Endothelial cell of umbilical vein (primary cell): ENCODE measurements at regions not wholly inside any gene's neighbourhood (a gene's known extent, or its start where the extent isn't known, plus 50 kb on each side); places are given as distances from the start of the nearest gene placed in this dataset.

Source experiments
- BruUV-seq: library from RNA; stranded (reverse); fragments of 400-500 nt; replicated peaks from 2 replicates; lab custom pipeline; 2021; lab: Mats Ljungman, UMichigan
- CTCF ChIA-PET: fragments of 300-600, 350-600 bp; sonication (Branson Sonifier 250); formaldehyde crosslinking; loops from one replicate; lab custom pipeline; 2021; ENCODE audit warnings: antibody characterized with exemption, inconsistent platforms; lab: Charles Lee
- POLR2A ChIA-PET: fragments of 300-600, 350-600 bp; sonication (Branson Sonifier 250); formaldehyde crosslinking; loops from one replicate; lab custom pipeline; 2021; ENCODE audit warnings: antibody characterized with exemption, inconsistent platforms; lab: Charles Lee
- DNase-seq: peaks from one replicate; pipeline ENCODE4 v3.0.0-alpha.2; 2011; ENCODE audit warnings: low read depth, low spot score
- FAIRE-seq: peaks from 2 replicates; lab custom pipeline; 2011; peaks lifted over from hg19 to GRCh38; lab: Jason Lieb, UNC
- H2AFZ ChIP-seq: 2 replicates; pipeline ENCODE4 v1.6.0; 2012; ENCODE audit warnings: low read depth, low read length, control low read depth, inconsistent platforms
- H3K27ac ChIP-seq: 2 replicates; pipeline ENCODE4 v1.5.1; 2011; ENCODE audit warnings: low read depth, mild to moderate bottlenecking, control low read depth, low read length, moderate library complexity; ENCODE audit not compliant: insufficient read depth
- H3K27me3 ChIP-seq, 2 experiments: 2 replicates each; pipeline versions ENCODE4 v1.6.0 to v1.6.1; 2011; ENCODE audit warnings: low read length in 2 of 2, mixed read lengths in 1 of 2; ENCODE audit not compliant: control insufficient read depth in 2 of 2, insufficient read depth in 2 of 2
- H3K36me3 ChIP-seq, 2 experiments: 2 replicates in 1 of 2; 3 replicates in 1 of 2; pipeline ENCODE4 v1.5.1; 2011; ENCODE audit warnings: low read length in 2 of 2, mild to moderate bottlenecking in 1 of 2, moderate library complexity in 1 of 2; ENCODE audit not compliant: control insufficient read depth in 2 of 2, insufficient read depth in 2 of 2; ENCODE audit errors: extremely low read depth in 1 of 2
- H3K4me1 ChIP-seq: 3 replicates; pipeline ENCODE4 v1.5.1; 2011; ENCODE audit warnings: mild to moderate bottlenecking, low read length; ENCODE audit not compliant: control insufficient read depth, insufficient read depth; ENCODE audit errors: extremely low read depth
- H3K4me2 ChIP-seq: 2 replicates; pipeline ENCODE4 v1.6.1; 2011; ENCODE audit warnings: low read length, control low read depth, mixed read lengths; ENCODE audit not compliant: insufficient read depth
- H3K4me3 ChIP-seq, 3 experiments: fragments of 200-600 bp in 1 of 3; sonication (generic), shearing (Covaris generic) in 1 of 3; replicated peaks in 1 of 3; 2 replicates each; pipeline ENCODE4 v1.5.1; 2011 to 2016; ENCODE audit warnings: control low read depth in 3 of 3, low read length in 3 of 3, mild to moderate bottlenecking in 2 of 3, inconsistent platforms in 1 of 3, low read depth in 1 of 3, moderate library complexity in 1 of 3; ENCODE audit not compliant: insufficient read depth in 1 of 3
- H3K79me2 ChIP-seq: 2 replicates; pipeline ENCODE4 v1.6.0; 2012; ENCODE audit warnings: low read length, inconsistent platforms; ENCODE audit not compliant: control insufficient read depth, insufficient read depth
- H3K9ac ChIP-seq: replicated peaks from 2 replicates; pipeline ENCODE3; 2011; ENCODE audit warnings: low read length, control low read depth; ENCODE audit not compliant: insufficient read depth; ENCODE audit errors: extremely low read depth
- H3K9me1 ChIP-seq: replicated peaks from 3 replicates; pipeline ENCODE4 v1.6.0; 2011; ENCODE audit warnings: mild to moderate bottlenecking, low read length; ENCODE audit not compliant: control insufficient read depth, insufficient read depth; ENCODE audit errors: extremely low read depth
- H3K9me3 ChIP-seq: replicated peaks from 2 replicates; pipeline ENCODE4 v1.5.1; 2012; ENCODE audit warnings: low read length, inconsistent platforms; ENCODE audit not compliant: control insufficient read depth, insufficient read depth
- H4K20me1 ChIP-seq: replicated peaks from 2 replicates; pipeline ENCODE3; 2011; ENCODE audit warnings: mild to moderate bottlenecking, low read length; ENCODE audit not compliant: control insufficient read depth, insufficient read depth; ENCODE audit errors: extremely low read depth
- EZH2 ChIP-seq: IDR thresholded peaks from 2 replicates; pipeline ENCODE4 v1.6.1; 2012; ENCODE audit warnings: borderline replicate concordance, low read depth, mild to moderate bottlenecking, moderate library complexity, low read length, inconsistent platforms; ENCODE audit not compliant: severe bottlenecking
- FOS ChIP-seq: IDR thresholded peaks from 2 replicates; pipeline ENCODE4 v1.6.1; 2011; ENCODE audit warnings: mild to moderate bottlenecking, low read length, moderate library complexity, borderline replicate concordance; ENCODE audit not compliant: insufficient read depth
- GATA2 ChIP-seq: IDR thresholded peaks from 2 replicates; pipeline ENCODE4 v1.7.0; 2011; ENCODE audit warnings: low read depth, mild to moderate bottlenecking, moderate library complexity, mixed read lengths, low read length; ENCODE audit not compliant: insufficient read length, insufficient read depth
- JUN ChIP-seq: IDR thresholded peaks from 2 replicates; pipeline ENCODE4 v1.6.1; 2011; ENCODE audit warnings: borderline replicate concordance, low read depth; ENCODE audit not compliant: insufficient read length, insufficient read depth
- MYC ChIP-seq: IDR thresholded peaks from one replicate; pipeline ENCODE4 v1.6.1; 2011; ENCODE audit warnings: mild to moderate bottlenecking, low read depth, low read length
- POLR2A ChIP-seq: IDR thresholded peaks from 2 replicates; pipeline ENCODE4 v1.6.1; 2012; ENCODE audit warnings: low read depth, mild to moderate bottlenecking, control low read depth, low read length
- POLR2AphosphoS5 ChIP-seq: IDR thresholded peaks from 2 replicates; pipeline ENCODE4 v1.6.1; 2012; ENCODE audit warnings: low read depth, mild to moderate bottlenecking, control low read depth, low read length, moderate library complexity; ENCODE audit not compliant: insufficient read depth
- dilution Hi-C: fragments of 300-500 bp; cut with MboI; formaldehyde crosslinking; loops from one replicate; pipeline ENCODE4 v1.15.0; 2019; ENCODE audit warnings: low sequenced_read_pairs; ENCODE audit not compliant: extremely low pct_ligation_motif_present
- intact Hi-C: fragments of 100-400 bp; cut with micrococcal nuclease; formaldehyde crosslinking; loops from one replicate; pipeline ENCODE4 v1.10.0; 2022
- TF ChIP-seq, protein P1 (sequence below), 2 donors: IDR thresholded peaks; 1 replicate in 1 of 2; 2 replicates in 1 of 2; pipeline ENCODE4 v1.5.1; 2011; ENCODE audit warnings: low read length in 2 of 2, mild to moderate bottlenecking in 2 of 2, moderate library complexity in 2 of 2, control low read depth in 1 of 2, inconsistent platforms in 1 of 2, low read depth in 1 of 2; ENCODE audit not compliant: insufficient read depth in 1 of 2; ENCODE audit errors: extremely low read depth in 1 of 2
- TF ChIP-seq, protein P2 (sequence below): IDR thresholded peaks from 2 replicates; pipeline ENCODE4 v1.6.1; 2011; ENCODE audit not compliant: insufficient read depth, insufficient read length

DNA sequence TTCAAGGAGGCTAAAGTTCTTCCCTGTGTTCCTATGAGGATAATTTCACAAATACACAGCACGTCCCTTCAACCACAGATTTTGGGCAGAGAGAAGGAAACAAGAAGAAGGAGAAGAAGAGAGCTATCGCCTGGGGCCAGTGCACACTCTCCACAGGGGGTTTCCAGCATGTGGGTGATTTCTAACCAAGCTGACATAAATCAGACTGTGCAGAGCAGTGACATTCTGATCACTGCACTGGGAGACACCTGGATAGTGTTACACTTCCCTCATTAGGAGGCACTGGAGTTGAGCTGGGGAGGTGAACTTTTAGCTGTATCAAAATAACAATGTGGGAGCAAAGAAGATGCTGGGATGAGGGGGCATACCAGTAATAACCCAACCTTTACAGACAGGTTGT, 71.8 kb upstream of the CENPW start:
- Histone ChIP-seq H3K27me3 (no peaks in the 10 kb centered on the region), H3K9me3 (no peaks in the 10 kb centered on the region), H3K9me1 (no peaks in the 10 kb centered on the region), H3K4me1 (peaks cover 25% of the 10 kb centered on the region), H3K9ac (no peak overlapping the region), H3K36me3 (no peaks in the 10 kb centered on the region), H3K4me2 (peak overlapping the region; percentile 12), H2AFZ (no peak overlapping the region), H3K79me2 (no peaks in the 10 kb centered on the region), H3K27ac (no peak overlapping the region), H3K4me3 (no peak overlapping the region), H4K20me1 (no peaks in the 10 kb centered on the region)
- intact Hi-C loops, result loop anchor here (5.0 kb wide), 1 partner anchor 271 kb away; no protein-coding TSS in a partner anchor
- no peak for DNase-seq
- ChIA-PET POLR2A (no interaction called here), CTCF (interaction anchor here (0.8 kb wide), 1 partner anchor 12 kb away, joined by 4 read pairs; no protein-coding TSS in a partner anchor)
- dilution Hi-C loops, result no loop called here
- peak; percentile 69 for FAIRE-seq
- BruUV-seq, result no TSS peak
- TF ChIP-seq POLR2AphosphoS5 (no peak), GATA2 (no peak), EZH2 (no peak), JUN (no peak), MYC (no peak), POLR2A (no peak), FOS (no peak)
- TF ChIP-seq, protein P1, sequence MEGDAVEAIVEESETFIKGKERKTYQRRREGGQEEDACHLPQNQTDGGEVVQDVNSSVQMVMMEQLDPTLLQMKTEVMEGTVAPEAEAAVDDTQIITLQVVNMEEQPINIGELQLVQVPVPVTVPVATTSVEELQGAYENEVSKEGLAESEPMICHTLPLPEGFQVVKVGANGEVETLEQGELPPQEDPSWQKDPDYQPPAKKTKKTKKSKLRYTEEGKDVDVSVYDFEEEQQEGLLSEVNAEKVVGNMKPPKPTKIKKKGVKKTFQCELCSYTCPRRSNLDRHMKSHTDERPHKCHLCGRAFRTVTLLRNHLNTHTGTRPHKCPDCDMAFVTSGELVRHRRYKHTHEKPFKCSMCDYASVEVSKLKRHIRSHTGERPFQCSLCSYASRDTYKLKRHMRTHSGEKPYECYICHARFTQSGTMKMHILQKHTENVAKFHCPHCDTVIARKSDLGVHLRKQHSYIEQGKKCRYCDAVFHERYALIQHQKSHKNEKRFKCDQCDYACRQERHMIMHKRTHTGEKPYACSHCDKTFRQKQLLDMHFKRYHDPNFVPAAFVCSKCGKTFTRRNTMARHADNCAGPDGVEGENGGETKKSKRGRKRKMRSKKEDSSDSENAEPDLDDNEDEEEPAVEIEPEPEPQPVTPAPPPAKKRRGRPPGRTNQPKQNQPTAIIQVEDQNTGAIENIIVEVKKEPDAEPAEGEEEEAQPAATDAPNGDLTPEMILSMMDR (IDR thresholded peaks at IDR 0.05; ENCODE audit: extremely low read depth in 1 of 2, insufficient read depth in 1 of 2, low read depth in 1 of 2, low read length in 2 of 2), result no peak
- TF ChIP-seq, protein P2, sequence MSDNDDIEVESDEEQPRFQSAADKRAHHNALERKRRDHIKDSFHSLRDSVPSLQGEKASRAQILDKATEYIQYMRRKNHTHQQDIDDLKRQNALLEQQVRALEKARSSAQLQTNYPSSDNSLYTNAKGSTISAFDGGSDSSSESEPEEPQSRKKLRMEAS, result no peak
